Stimulated activated CD4-positive, alpha-beta T cell treated with anti-CD3 and anti-CD28 coated beads, Interleukin-2, amount 100 ng/mL, for 48 hours (primary cell): ENCODE measurements at regions not wholly inside any gene's neighbourhood (a gene's known extent, or its start where the extent isn't known, plus 50 kb on each side); places are given as distances from the start of the nearest gene placed in this dataset.

Source experiments
- DNase-seq, 2 donors: peaks; one replicate each; pipeline ENCODE4 v3.0.0-alpha.2; 2020

DNA sequence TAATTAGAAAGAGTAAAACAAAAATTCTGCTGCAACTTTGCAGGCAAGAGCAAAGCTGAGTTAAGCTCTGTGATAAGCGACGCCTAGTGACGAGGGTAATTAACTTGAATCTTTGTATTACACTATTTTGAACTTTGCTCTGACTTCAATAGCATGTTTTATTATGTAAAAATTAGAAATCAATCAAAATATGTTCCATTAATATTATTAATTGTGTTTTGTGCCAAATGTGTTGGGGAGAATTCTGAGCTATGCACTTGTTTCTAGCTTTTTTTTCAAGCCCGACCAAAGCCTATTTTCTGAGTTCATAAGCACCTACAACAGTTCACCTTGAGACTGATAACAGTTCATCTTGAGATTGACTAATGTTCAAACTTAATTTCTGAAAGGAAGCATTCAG is 90.1 kb upstream of the PDE3A start:
- DNase-seq, result no peak

DNA sequence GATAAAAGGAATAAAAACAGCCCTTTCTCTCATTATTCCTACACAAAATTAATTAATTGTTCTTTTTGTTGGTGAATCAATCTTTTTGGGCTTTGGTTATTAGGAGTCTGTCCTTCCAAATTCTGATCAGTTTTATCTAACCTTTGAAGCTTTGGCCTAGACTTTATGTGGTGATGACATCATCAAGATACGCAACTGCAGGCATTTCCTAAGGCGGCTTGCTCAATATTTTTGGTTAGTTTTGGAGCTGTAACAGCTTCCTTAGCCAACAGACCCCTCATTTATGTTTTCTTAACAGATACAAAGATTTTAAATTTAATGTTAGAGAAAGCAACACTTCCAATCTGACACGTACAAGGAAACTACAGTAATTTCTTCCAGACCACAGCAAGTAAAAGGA is 87.8 kb upstream of the PDE3A start:
- DNase-seq, result no peak

- no peak for DNase-seq
Observed at GRCh38 chr12:20282401-20282800, 85.9 kb upstream of the PDE3A start.

DNA sequence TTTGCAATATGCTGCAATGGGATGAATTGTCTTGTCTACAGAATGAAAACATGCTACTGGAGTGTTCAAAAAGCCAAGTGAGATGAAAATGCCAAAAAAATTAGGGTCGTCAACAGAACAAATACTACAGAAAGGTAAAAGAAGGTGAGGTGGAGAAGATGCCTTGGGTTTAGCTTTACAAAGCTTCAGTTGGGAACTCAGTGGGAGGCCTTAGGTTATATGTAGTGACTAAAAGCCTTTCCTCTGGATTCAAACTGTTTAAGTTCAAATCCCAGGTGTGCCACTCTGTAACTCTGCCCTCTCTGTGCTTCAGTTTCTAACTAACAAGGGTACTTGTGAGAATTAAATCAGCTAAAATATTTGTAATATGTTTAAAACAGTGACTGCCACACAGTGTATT is 84.9 kb upstream of the PDE3A start:
- DNase-seq, result no peak

DNA sequence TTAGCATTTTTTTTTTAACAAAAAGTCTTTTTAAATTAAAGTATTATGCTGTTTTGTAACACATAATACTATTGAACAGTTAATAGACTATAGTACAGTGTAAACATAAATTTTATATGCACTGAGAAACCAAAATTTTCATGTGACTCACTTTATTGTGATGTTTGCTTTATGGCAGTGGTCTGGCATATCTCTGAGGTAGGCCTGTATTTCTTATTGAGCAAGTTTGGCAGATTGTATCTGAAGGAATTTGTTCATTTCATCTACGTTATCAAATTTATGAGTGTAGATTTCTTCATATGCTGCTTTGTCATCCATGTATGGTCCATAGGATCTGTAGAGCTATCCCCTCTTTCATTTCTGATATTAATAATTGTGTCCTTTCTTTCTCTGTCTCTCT is 78.8 kb upstream of the PDE3A start:
- DNase-seq, result no peak

DNA sequence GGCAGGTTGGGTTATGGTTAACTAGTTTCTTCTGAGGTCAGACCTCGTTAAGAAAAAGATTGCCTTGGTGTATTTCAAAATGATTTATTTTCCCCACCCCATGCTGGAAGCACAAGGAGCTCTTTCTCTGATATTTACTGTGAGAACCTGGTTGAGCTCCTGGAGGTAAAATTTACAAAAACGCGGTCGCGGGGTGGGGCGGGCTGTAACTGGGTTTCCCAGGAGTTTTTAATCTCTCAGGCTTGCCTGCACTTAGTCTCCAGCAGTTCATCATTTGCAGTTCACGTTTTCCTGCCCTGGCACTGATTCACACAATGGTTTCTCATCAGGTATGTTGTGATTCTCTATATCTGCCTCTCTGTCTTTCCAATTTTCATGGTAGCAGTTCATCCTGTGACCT is 67.9 kb upstream of the PDE3A start:
- no peak for DNase-seq

- DNase-seq, result no peak
Observed at GRCh38 chr12:20305470-20305869, 62.9 kb upstream of the PDE3A start.

DNA sequence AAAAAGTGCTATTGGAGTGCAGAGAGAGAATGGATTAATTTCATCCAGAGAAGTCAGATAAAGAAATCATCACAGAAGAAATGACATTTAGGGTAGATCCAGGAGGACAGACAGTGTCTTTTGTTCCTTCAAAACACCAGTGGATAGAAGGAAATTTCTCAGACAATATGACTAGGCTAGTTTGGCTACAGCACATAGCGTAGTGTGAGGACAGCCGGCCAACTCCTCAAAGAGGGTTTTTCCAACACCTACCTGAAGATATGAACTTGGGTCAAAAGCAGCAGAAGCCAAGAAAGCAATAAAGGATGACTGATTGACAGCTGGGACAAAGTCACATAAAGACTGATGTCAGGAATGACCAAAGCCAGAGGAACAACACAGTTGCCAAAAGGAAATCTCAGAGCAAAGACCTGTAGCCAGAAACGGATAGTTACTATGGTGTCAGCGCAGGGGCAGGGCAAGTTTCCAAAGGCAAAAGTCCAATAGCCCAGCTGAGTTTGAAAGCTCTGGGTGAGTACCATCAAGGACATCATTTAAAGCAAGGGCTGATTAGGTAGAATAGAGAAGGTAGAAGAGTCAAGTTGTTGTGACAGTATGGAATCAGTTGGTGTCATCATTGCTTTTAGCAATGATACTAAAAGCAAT is 58.7 kb upstream of the PDE3A start:
- no peak for DNase-seq

DNA sequence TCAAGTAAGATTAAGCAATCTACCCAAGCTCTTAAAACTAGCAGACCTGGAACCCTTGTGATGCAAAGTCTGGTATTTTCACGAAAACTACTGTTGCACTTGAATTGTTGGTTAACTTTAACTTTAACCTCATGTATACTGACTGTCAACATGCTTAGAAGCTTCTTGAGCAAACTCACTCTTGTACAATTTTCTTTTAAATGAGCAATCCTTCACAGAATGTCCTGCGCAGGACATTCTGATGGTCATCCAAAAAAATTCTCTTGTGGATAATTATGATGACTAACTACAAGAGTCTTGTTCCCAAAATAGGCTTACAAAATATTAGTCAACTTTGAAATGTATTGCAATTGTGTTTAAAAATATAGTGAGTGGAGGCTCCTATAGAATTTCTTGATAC is 54.0 kb upstream of the PDE3A start:
- DNase-seq, result no peak

GRCh38 chr12:20317554-20317953 is 50.8 kb upstream of the PDE3A start:
- DNase-seq, result no peak
